ENCODE measurements at regions not wholly inside any gene's neighbourhood (a gene's known extent, or its start where the extent isn't known, plus 50 kb on each side); places are given as distances from the start of the nearest gene placed in this dataset.
"Not testable (repeated sequence)": the region's sequence is repeated elsewhere in the genome, so short reads cannot be mapped to it uniquely, and the experiment has no call there.

DNA sequence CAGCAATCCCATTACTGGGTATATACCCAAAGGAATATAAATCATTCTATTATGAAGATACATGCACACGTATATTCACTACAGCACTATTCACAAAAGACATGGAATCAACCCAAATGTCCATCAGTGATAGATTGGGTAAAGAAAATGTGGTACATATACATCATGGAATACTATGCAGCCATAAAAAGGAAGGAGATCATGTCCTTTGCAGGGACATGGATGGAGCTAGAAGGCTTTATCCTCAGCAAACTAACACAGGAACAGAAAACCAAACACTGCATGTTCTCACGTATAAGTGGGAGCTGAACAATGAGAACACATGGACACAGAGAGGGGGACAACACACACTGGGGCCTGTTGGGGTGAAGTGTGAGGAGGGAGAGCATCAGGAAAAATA, 139.9 kb upstream of the EXOC2 start:
- DNase-seq (ENCODE audit: low read depth, low spot score); in situ Hi-C loops (cut with HindIII; ENCODE audit: low pct_unique_long_range_greater_than_20kb, low sequenced_read_pairs): not testable (repeated sequence)

DNA sequence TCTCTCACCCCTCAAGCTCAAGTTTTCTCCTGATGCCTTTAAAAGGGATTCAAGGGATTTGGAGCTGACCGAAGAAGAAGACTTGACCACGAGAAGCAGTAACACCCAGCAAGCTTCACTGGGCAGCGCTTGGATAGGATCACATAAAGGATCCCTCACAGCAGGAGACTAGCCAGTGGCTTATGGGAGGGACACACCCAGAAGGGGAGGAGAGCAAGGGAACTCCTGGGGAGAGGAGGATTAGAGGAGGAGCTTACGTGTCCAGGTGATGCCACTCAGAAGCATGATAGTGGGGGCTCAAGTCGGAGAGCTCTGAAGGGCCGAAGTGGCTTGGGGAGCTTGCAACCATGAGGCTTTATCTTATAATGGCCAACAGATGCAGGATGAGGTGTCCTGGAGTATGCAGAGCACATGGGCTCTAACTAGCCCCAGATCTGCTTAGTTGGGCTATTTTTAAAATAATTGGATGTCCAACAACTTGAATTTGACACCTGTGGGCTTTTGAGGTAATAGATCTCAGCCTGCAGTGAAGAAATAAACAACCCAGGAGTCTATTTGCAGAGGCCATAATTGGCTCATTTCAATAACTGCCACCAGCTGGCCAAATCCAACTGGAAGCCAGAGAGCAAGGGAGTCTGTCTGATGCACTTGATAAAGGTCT, 137.9 kb upstream of the EXOC2 start:
- DNase-seq (ENCODE audit: low read depth, low spot score): no peak
- in situ Hi-C loops (cut with HindIII; ENCODE audit: low pct_unique_long_range_greater_than_20kb, low sequenced_read_pairs): no loop called here

DNA sequence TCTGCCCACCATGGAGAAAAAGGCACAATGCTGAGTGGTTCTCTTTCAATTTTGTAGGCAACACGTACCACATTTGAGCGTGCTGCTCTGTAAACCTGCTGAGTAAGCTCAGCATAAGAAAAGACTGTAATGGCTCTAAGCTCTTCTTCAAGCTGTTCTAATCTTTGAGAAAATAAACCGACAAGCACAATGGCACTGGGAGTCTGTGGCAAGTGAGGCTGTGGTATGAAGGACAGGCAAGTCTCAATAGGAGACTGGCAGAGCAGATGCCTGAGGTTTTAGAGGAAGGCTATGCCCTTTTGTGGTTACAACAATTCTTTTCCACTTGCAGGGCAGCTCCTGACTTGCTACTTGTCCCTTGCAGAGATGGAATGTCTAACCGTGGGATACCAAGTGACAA, 136.7 kb upstream of the EXOC2 start:
- DNase-seq (ENCODE audit: low read depth, low spot score): no peak
- in situ Hi-C loops (cut with HindIII; ENCODE audit: low pct_unique_long_range_greater_than_20kb, low sequenced_read_pairs): no loop called here

DNA sequence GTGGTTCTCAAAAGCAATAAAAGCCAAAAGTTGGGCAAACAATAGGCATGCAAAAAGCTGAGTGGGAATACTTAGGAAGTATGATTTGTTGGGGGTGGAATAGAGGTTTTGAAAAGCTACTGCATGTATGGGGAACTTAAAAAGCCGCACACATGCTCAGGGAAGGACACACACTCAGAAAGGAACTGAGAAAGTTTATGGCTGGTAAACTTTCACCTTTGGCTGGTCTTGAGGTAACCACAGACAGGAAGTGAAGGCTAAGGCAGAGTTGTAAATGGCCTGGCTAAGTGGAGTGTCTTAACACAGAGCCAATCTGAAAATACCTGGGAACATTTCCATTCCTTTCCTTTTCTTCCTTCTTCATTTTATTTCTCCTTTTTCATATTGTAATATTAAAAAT, 134.5 kb upstream of the EXOC2 start:
- in situ Hi-C loops (cut with HindIII; ENCODE audit: low pct_unique_long_range_greater_than_20kb, low sequenced_read_pairs): no loop called here
- DNase-seq (ENCODE audit: low read depth, low spot score): no peak

DNA sequence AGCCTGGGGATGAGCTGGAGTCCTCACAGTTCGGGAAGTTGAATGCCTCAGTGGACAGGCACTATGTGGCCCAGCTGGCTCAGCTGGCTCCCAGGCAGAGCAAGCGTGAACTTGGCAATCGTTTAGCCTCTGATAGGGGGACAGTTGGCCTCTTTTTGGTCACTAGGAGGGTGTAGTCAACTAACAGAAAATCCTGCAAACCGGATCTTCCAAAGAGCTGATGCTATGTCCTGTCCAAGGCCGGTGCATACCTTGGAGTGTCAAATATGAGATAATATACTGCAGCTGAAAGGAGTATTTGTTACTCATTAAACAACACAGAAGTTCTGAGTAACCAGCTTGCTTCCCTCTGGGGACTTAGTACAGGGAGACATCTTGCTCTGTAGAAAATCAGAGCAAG, 126.2 kb upstream of the EXOC2 start:
- in situ Hi-C loops (cut with HindIII; ENCODE audit: low pct_unique_long_range_greater_than_20kb, low sequenced_read_pairs): no loop called here
- no peak for DNase-seq (ENCODE audit: low read depth, low spot score)

DNA sequence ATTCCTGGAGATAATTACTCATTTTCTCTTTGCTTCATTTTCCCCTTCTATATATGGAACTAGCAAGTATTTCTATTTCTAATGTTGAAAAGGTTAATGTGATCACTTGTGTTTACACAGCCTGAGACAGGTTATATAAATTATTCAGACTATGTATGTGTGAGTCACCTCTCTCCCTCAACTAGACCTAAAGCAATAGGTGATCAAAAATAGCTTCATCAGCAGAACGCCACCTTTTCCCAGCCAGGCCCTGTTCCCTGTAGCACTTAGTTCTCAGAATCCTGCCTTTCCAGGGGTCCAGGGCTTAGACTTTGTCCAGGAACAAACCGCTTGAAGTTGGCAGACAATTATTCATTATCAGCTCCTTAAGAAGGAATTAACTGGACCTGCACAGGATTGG, 125.3 kb upstream of the EXOC2 start:
- in situ Hi-C loops (cut with HindIII; ENCODE audit: low pct_unique_long_range_greater_than_20kb, low sequenced_read_pairs): no loop called here

DNA sequence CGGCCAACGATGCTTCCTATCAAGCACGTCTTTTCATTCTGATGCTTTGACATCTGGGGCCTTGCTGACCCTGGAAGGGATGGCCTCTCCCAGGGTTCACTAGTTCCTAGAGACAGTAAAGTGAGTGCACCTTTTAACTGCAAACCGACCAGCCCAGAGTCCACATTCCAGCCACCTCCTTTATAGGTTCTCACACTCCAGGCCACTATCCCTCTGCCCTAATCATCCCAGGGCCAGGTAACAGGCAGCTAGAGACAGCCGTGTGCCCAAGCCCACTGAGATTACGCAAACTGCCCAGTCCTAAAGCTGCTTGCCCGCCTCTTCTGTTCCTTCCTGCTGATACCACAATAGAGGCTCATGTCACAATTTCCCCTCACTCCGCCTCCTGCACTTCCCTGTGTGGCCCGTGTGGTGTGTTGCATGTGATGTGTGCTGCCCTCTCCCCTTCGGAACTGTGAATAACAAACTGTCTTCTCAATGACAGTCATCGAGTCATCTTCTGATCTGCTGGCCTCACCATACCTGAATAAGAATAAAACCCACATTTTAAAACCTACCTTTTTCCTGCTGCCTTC, 123.7 kb upstream of the EXOC2 start:
- in situ Hi-C loops (cut with HindIII; ENCODE audit: low pct_unique_long_range_greater_than_20kb, low sequenced_read_pairs): no loop called here
- DNase-seq (ENCODE audit: low read depth, low spot score): peak; percentile 23

More for the DNA sequence above, 125.3 kb upstream of the EXOC2 start:
- DNase-seq (ENCODE audit: low read depth, low spot score): no peak

DNA sequence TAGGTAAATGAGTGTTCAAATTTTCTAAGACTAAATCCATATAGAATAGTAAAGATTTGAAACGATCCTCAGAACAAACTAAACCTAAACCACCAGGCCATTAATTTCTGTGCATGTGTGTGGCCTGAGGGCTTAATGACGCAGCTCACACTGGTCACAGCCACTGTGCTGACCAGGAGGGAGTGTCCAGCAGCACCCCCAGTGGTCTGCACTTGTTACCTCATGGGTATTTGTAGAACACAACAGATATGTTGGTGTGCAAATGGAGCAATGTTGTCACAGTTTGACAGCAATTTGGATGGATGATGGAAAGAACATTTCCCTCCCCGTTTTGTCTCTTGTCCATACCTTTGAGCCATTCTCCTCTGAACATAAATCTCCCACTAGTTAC, 122.4 kb upstream of the EXOC2 start:
- in situ Hi-C loops (cut with HindIII; ENCODE audit: low pct_unique_long_range_greater_than_20kb, low sequenced_read_pairs): no loop called here
- peak; percentile 35 for DNase-seq (ENCODE audit: low read depth, low spot score)

DNA sequence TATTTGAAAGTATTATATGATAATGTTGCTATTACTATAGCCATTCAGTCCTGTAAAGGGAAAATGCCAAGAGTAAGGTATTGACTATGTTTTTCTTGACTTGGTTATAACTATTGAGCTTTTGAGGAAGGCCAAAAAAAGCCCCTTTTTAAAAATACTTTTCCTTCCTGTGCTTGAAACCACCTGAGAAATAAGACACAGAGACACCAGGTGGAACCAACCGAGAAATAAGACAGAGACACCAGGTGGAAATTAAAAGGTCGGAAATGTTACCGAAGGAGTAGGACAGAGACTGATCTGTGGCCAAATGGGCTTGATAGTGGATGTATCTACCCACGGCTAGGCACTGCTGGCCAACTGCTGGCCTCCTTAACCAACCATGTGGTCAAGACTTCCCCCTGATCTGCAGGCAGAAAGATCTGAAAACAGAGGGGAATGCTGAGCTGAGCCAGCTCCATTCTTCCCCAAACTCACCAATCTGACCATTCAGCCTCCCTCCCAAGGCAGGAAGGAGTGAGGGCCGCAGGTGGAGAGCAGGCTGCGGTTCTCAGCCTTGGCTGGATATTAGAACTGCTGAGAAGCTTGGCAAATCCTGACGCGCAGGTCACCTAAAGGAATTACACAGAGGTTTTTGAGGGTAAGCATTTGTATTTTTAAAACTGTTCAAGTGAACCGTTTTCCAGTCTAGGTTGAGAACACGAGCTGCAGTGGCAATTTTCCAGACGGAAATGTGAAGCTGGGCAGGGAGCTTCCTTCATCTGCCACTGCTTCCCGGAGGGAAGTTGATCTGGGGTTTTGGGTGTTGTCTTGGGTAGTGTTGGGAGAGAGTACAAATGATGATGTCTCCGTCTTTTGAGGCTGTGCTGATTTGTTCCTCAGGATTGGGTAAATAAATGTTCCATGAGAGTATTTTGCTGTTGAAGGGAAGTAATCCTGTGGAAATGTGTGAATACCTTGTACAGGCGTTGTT, 121.7 kb upstream of the EXOC2 start:
- no peak for DNase-seq (ENCODE audit: low read depth, low spot score)
- in situ Hi-C loops (cut with HindIII; ENCODE audit: low pct_unique_long_range_greater_than_20kb, low sequenced_read_pairs): no loop called here

DNA sequence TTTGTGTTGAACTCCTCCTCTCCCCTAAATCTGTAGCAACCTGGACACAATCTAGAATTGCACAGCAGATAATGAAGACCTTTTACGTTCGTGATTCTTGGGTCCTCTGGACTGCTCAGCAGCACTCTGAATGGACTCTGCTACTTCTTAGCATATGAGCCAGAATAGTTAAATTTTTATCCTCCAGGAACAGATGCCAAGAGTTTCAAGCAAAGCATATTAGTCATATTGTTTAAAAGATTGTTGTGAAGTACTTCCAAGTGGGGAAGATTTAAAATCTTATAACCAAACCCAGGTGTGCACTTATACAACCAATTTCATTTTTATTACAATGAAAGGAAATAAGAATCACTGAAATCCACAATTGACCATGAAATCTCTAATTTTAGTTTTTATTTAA, 118.9 kb upstream of the EXOC2 start:
- DNase-seq (ENCODE audit: low read depth, low spot score): no peak

DNA sequence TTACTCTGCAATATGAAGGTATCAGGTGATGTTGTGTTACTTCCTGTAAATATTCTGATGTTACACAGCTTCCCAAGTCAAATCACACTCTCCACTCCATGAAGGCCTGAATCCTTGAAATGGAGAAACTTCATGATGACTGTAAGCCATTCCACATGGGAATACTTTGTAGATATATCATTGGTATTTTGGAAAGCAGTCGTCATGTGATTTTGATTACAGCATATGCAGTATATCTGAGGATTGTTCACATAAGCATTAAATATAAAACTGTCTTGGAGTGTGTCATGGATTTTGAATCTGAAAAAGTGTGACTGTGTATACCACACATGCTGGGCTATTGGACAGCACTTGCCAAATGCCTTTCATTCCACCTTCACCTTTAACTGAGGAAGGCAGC, 118.3 kb upstream of the EXOC2 start:
- DNase-seq (ENCODE audit: low read depth, low spot score): no peak
- in situ Hi-C loops (cut with HindIII; ENCODE audit: low pct_unique_long_range_greater_than_20kb, low sequenced_read_pairs): no loop called here

More for the DNA sequence above, 118.9 kb upstream of the EXOC2 start:
- in situ Hi-C loops (cut with HindIII; ENCODE audit: low pct_unique_long_range_greater_than_20kb, low sequenced_read_pairs): no loop called here

DNA sequence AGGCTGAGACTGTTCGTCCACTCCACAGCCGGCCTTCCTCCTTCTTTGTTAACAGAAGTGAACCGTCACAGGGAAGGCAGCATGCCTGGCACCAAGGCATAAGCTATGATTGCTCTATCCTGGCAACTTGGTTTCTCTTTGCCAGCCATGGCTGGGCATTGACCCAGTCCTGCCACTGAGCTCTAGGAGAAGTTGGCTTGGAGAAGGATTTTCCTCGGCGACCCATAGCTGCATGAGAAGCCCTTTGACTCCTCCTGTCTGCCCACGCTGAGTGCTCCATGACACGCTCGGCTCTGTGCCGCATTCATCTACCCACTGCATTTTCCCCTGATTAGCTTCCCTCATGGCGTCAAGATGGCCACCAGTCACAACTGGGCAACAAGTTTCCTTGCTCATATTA, 111.8 kb upstream of the EXOC2 start:
- in situ Hi-C loops (cut with HindIII; ENCODE audit: low pct_unique_long_range_greater_than_20kb, low sequenced_read_pairs): no loop called here
- DNase-seq (ENCODE audit: low read depth, low spot score): no peak

DNA sequence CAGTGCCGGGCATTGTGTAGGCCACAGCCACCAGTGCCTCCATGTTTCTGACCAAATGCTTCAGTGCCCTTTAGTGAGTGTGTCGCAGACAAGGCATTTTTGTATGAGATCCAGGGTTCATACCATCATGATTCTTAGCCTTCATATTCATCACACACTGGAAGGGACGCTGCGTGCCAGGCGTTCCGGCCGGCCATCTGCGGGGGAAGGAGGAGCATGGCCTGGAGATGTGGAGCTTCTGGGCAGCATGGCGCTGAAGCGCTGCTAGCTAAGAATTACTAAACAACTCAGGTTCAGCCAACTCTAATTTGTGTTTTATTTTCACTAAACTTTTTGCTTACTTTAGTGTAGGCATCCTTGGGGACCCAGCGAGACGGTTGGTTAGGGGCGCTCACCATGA, 111.4 kb upstream of the EXOC2 start:
- no peak for DNase-seq (ENCODE audit: low read depth, low spot score)
- in situ Hi-C loops (cut with HindIII; ENCODE audit: low pct_unique_long_range_greater_than_20kb, low sequenced_read_pairs): no loop called here

DNA sequence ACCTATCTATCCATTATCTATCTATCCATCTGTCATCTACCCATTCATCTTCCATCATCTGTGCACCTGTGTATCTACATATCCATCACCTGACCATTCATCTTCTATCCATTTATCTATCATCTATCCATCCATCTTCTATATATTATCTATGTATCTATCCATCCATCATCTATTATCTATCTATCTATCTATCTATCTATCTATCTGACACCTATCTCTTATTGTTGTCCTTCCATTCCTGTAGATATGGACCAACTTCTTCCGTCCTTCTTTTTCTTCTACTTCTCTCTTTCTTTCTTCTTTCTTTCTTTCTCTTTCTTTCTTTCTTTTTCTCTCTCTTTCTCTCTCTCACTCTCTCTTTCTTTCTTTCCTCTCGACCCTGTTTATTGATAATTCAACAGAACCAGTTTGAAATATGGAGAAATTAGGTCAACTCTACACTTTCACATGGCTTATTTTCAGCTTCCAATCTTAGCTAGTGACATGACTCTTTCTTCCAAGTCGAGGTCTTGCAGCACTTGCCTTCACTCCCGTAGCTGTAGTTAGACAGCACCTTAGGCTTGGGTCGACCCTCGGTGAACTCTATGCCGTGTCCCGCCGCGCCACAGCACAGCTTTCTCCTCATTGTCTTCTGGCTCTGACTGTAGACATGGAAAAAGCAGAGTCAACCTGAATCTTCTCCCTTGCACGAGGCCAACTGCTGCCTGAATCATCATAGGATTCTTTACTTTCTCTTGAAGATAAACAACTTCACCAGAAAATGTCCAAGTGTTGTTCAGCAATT, 110.4 kb upstream of the EXOC2 start:
- in situ Hi-C loops (cut with HindIII; ENCODE audit: low pct_unique_long_range_greater_than_20kb, low sequenced_read_pairs): no loop called here
- no peak for DNase-seq (ENCODE audit: low read depth, low spot score)

DNA sequence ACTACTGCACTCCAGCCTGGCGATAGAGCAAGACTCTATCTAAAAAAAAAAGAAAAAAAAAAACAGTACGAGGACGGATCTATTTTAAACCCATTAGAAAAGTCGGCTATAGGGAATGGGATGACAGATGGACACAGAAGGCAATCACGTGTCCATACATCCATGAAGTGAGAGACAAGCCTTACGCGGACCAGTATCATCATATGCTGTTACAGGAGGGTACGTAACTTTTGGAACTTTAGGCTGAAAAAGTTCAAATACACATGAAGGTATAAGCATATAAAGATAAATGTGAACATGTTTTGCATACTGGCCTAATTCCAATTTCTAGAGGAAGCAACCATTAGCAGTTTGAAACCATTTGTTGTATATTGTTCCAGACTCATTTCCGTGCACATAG, 109.8 kb upstream of the EXOC2 start:
- DNase-seq (ENCODE audit: low read depth, low spot score): no peak
- in situ Hi-C loops (cut with HindIII; ENCODE audit: low pct_unique_long_range_greater_than_20kb, low sequenced_read_pairs): no loop called here

DNA sequence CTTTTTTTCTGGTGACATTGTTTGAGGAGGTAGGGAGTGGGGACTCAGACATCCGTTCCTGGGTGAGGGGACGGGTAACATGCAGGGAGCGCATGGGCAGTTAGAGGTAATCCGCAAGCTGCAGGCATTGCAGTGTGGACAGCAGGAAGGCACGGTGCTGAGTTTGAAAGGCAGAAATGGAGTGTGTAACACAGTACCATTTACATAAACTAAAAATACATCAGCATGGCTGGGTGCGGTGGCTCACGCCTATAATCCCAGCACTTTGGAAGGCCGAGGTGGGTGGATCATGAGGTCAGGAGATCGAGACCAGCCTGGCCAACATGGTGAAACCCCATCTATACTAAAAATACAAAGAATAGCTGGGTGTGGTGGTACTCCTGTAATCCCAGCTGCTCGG, 109.3 kb upstream of the EXOC2 start:
- in situ Hi-C loops (cut with HindIII; ENCODE audit: low pct_unique_long_range_greater_than_20kb, low sequenced_read_pairs); DNase-seq (ENCODE audit: low read depth, low spot score): not testable (repeated sequence)

DNA sequence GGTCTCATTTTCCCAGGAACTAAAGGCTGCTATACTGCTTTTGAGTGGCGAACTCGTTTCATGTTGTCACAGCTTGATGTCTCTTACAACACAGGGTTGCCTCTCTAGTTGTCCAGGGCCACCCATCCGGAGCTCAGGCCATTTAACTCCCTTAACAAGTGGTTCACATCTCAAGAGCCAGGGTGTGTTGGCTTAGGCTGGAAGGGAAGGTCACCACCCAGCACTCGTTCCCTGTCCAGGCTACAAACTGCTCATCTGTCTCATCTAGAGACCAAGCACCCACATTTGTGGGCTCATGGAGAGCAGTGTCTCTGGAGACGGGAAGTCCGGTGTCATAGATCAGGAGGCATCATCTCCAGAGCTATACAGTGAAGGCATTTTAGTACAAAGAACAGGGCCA, 106.8 kb upstream of the EXOC2 start:
- DNase-seq (ENCODE audit: low read depth, low spot score): no peak
- in situ Hi-C loops (cut with HindIII; ENCODE audit: low pct_unique_long_range_greater_than_20kb, low sequenced_read_pairs): no loop called here

DNA sequence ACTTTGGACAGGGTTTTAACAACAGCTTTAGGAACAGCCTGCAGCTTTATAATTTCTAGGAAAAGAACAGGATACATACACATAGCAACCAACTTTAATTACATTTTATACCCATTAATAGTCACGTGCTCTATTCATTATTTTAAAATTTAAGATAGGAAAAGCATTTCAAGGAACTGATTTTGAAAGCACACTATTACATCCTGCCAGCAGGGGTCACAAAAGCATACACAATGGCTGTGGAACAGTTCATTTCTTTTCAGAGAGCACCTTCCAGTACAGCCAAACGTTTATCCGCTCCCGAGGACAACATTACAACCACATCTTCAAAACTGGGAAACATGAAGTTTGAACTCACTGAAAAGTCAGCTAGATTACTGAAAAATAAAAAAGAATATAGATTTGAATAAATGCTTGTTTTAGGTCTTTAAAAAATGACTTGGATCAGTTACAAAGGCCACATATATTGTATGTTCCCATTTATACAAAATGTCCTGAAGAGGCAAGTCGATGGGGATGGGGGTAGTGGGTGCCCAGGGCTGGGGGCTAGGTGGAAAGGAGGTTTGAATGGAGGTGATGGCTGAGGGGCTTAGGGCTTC, 104.6 kb upstream of the EXOC2 start:
- in situ Hi-C loops (cut with HindIII; ENCODE audit: low pct_unique_long_range_greater_than_20kb, low sequenced_read_pairs): no loop called here
- DNase-seq (ENCODE audit: low read depth, low spot score): peak; percentile 80
